ENCODE measurements at regions not wholly inside any gene's neighbourhood (a gene's known extent, or its start where the extent isn't known, plus 50 kb on each side); places are given as distances from the start of the nearest gene placed in this dataset.

- TF ChIP-seq, protein P1, sequence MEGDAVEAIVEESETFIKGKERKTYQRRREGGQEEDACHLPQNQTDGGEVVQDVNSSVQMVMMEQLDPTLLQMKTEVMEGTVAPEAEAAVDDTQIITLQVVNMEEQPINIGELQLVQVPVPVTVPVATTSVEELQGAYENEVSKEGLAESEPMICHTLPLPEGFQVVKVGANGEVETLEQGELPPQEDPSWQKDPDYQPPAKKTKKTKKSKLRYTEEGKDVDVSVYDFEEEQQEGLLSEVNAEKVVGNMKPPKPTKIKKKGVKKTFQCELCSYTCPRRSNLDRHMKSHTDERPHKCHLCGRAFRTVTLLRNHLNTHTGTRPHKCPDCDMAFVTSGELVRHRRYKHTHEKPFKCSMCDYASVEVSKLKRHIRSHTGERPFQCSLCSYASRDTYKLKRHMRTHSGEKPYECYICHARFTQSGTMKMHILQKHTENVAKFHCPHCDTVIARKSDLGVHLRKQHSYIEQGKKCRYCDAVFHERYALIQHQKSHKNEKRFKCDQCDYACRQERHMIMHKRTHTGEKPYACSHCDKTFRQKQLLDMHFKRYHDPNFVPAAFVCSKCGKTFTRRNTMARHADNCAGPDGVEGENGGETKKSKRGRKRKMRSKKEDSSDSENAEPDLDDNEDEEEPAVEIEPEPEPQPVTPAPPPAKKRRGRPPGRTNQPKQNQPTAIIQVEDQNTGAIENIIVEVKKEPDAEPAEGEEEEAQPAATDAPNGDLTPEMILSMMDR (IDR thresholded peaks at IDR 0.05 in 8 of 11, conservative IDR thresholded peaks at IDR 0.05 in 3 of 11), result no peak
- no peak for TF ChIP-seq POLR2AphosphoS5 (IDR thresholded peaks at IDR 0.05)
Observed at GRCh38 chr3:35276568-35276967, 362.8 kb upstream of the ARPP21 start.

Data from spleen (tissue), 7 donors.